ENCODE measurements at regions not wholly inside any gene's neighbourhood (a gene's known extent, or its start where the extent isn't known, plus 50 kb on each side); places are given as distances from the start of the nearest gene placed in this dataset.

DNA sequence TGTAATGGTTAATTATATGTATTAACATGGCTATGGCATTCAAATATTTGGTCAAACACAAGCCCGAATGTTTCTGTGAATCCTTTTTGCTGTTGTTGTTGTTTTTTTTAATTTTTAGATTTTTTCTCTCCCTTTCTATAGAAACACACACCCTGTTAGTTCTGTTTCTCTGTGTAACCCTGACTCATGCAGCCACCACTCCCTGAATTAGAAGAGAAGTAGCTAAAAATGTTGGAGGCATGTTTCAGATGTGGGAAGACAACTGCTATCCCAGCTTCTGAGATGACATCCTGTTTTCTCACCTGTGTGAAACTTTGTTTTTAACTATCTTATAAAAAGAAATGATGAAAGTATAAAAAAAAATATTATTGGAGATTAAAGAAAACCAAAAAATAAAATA, 219.6 kb upstream of the RGPD4 start:
- Mint-ChIP-seq H3K4me3 (ENCODE audit: low read depth, unreplicated experiment) (no peak overlapping the region), H3K9me3 (ENCODE audit: low read depth, unreplicated experiment) (peaks cover 3% of the 10 kb centered on the region), H3K27ac (ENCODE audit: unreplicated experiment) (no peak overlapping the region), H3K27me3 (ENCODE audit: unreplicated experiment) (no peaks in the 10 kb centered on the region), H3K4me1 (ENCODE audit: low read depth, unreplicated experiment) (no peaks in the 10 kb centered on the region), H3K36me3 (ENCODE audit: insufficient read depth, unreplicated experiment) (no peaks in the 10 kb centered on the region)
- no peak for DNase-seq
- intact Hi-C loops (cut with micrococcal nuclease; ENCODE audit: unreplicated experiment), result no loop called here
- TF ChIP-seq, protein P1, sequence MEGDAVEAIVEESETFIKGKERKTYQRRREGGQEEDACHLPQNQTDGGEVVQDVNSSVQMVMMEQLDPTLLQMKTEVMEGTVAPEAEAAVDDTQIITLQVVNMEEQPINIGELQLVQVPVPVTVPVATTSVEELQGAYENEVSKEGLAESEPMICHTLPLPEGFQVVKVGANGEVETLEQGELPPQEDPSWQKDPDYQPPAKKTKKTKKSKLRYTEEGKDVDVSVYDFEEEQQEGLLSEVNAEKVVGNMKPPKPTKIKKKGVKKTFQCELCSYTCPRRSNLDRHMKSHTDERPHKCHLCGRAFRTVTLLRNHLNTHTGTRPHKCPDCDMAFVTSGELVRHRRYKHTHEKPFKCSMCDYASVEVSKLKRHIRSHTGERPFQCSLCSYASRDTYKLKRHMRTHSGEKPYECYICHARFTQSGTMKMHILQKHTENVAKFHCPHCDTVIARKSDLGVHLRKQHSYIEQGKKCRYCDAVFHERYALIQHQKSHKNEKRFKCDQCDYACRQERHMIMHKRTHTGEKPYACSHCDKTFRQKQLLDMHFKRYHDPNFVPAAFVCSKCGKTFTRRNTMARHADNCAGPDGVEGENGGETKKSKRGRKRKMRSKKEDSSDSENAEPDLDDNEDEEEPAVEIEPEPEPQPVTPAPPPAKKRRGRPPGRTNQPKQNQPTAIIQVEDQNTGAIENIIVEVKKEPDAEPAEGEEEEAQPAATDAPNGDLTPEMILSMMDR (IDR thresholded peaks at IDR 0.05; ENCODE audit: unreplicated experiment), result no peak
- CTCF ChIA-PET, result no interaction called here
- no TSS peak for BruUV-seq (replicated peaks)

DNA sequence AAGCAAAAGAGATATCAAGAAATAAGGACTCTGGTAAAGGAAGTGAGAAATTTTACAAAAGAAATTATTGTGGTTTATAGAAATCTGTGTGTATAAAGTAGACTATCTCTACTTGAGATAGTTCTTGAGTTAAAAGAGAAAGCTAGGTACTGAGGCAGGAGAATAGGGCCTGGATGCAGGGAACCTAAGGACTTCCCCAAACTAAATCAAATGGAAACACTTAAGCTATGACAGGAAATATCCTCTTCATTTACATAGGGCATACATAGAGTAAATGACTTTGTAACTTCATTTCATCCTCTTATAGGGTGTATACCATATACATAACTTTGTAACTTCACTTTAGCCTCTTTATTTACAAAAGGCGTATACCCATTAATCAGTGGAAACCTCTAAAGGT, 219.2 kb upstream of the RGPD4 start:
- intact Hi-C loops (cut with micrococcal nuclease; ENCODE audit: unreplicated experiment), result no loop called here
- TF ChIP-seq, protein P1 (IDR thresholded peaks at IDR 0.05; ENCODE audit: unreplicated experiment), result no peak
- CTCF ChIA-PET, result no interaction called here
- no TSS peak for BruUV-seq (replicated peaks)
- no peak for DNase-seq
- no peak overlapping the region for H3K27ac Mint-ChIP-seq (ENCODE audit: unreplicated experiment)
- H3K27me3 Mint-ChIP-seq (ENCODE audit: unreplicated experiment), result no peaks in the 10 kb centered on the region
- H3K9me3 Mint-ChIP-seq (ENCODE audit: low read depth, unreplicated experiment), result peaks cover 3% of the 10 kb centered on the region
- no peak overlapping the region for H3K4me3 Mint-ChIP-seq (ENCODE audit: low read depth, unreplicated experiment)
- no peaks in the 10 kb centered on the region for H3K36me3 Mint-ChIP-seq (ENCODE audit: insufficient read depth, unreplicated experiment)
- no peaks in the 10 kb centered on the region for H3K4me1 Mint-ChIP-seq (ENCODE audit: low read depth, unreplicated experiment)

DNA sequence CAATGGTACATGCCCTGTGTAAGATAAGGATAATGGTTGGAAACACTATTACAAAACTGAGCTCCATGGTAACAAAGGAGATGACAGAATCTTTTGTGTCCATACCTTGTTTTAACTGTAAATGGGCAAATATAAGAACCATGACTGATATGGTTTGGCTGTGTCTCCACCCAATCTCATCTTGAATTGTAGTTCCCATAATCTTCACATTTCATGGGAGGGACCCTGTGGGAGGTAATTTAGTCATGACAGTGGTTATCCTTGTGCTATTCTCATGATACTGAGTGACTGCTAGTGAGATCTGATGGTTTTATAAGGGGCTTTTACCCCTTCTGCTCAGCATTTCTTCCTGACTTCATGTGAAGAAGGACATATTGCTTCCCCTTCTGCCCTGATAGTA, 211.7 kb upstream of the RGPD4 start:
- Mint-ChIP-seq H3K9me3 (ENCODE audit: low read depth, unreplicated experiment) (peaks cover 8% of the 10 kb centered on the region), H3K36me3 (ENCODE audit: insufficient read depth, unreplicated experiment) (no peaks in the 10 kb centered on the region), H3K4me1 (ENCODE audit: low read depth, unreplicated experiment) (no peaks in the 10 kb centered on the region), H3K4me3 (ENCODE audit: low read depth, unreplicated experiment) (no peak overlapping the region), H3K27ac (ENCODE audit: unreplicated experiment) (no peak overlapping the region), H3K27me3 (ENCODE audit: unreplicated experiment) (no peaks in the 10 kb centered on the region)
- DNase-seq, result no peak
- BruUV-seq (replicated peaks), result no TSS peak
- intact Hi-C loops (cut with micrococcal nuclease; ENCODE audit: unreplicated experiment), result no loop called here
- TF ChIP-seq, protein P1 (IDR thresholded peaks at IDR 0.05; ENCODE audit: unreplicated experiment), result no peak
- CTCF ChIA-PET, result no interaction called here

DNA sequence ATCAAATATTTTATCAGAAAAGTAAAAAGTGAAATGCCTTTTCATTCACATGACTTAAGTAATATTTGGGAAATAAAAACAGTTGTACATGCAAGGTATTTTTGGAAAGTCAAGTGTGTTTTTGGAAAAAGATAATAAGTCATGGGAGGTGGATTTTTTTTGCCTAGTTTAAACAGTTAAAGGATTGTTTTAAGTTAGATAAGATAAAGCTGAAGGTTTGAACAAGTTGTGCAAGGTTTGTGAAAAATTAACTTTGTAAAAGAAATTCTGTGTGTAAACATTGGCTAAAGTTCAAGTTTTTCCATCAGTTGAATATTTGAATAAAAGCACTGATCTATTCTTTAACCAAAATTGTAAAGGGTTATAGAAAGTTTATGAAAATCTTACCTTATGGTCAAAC, 207.9 kb upstream of the RGPD4 start:
- Mint-ChIP-seq H3K4me3 (ENCODE audit: low read depth, unreplicated experiment) (no peak overlapping the region), H3K27ac (ENCODE audit: unreplicated experiment) (no peak overlapping the region), H3K36me3 (ENCODE audit: insufficient read depth, unreplicated experiment) (no peaks in the 10 kb centered on the region), H3K9me3 (ENCODE audit: low read depth, unreplicated experiment) (peaks cover 11% of the 10 kb centered on the region), H3K27me3 (ENCODE audit: unreplicated experiment) (no peaks in the 10 kb centered on the region), H3K4me1 (ENCODE audit: low read depth, unreplicated experiment) (no peaks in the 10 kb centered on the region)
- BruUV-seq (replicated peaks), result no TSS peak
- CTCF ChIA-PET, result no interaction called here
- intact Hi-C loops (cut with micrococcal nuclease; ENCODE audit: unreplicated experiment), result no loop called here
- TF ChIP-seq, protein P1 (IDR thresholded peaks at IDR 0.05; ENCODE audit: unreplicated experiment), result no peak
- no peak for DNase-seq
